Body of pancreas (tissue), 4 donors: ENCODE measurements at regions not wholly inside any gene's neighbourhood (a gene's known extent, or its start where the extent isn't known, plus 50 kb on each side); places are given as distances from the start of the nearest gene placed in this dataset.

ENCODE experiments used
- ATAC-seq: fragments of 150-250 bp; one replicate; pipeline ENCODE4 v1.9.1; 2016
- DNase-seq, 4 donors: peaks; one replicate each; pipeline ENCODE4 v3.0.0-alpha.2; 2019
- H3K27ac ChIP-seq, 4 donors: fragments of 200-600 bp; sonication (generic); 1 replicate in 3 of 4; 2 replicates in 1 of 4; pipeline versions ENCODE4 v1.5.1 to v1.6.1; 2016 to 2019; ENCODE audit warnings: mild to moderate bottlenecking in 1 of 4, mixed read lengths in 1 of 4, moderate library complexity in 1 of 4
- H3K27me3 ChIP-seq, 2 donors: fragments of 200-600 bp; sonication (generic); one replicate each; pipeline ENCODE4 v1.6.0; 2016; ENCODE audit warnings: mild to moderate bottlenecking in 1 of 2
- H3K36me3 ChIP-seq, 2 donors: fragments of 200-600 bp; sonication (generic); replicated peaks in 1 of 2; 2 replicates each; pipeline ENCODE4 v1.5.1; 2016; ENCODE audit warnings: low read depth in 2 of 2; ENCODE audit not compliant: insufficient read depth in 1 of 2
- H3K4me1 ChIP-seq: fragments of 200-600 bp; sonication (generic); one replicate; pipeline ENCODE4 v1.6.0; 2016
- H3K4me3 ChIP-seq, 2 donors: fragments of 200-600 bp; sonication (generic); 1 replicate in 1 of 2; 2 replicates in 1 of 2; pipeline ENCODE4 v1.5.1; 2016 to 2019
- H3K9me3 ChIP-seq, 3 donors: fragments of 200-600 bp; sonication (generic); 1 replicate in 2 of 3; 2 replicates in 1 of 3; pipeline ENCODE4 v1.5.1; 2016
- POLR2A ChIP-seq, 3 donors: fragments of 450-650 bp; IDR thresholded peaks; one replicate each; pipeline ENCODE4 v1.6.1; 2016; ENCODE audit warnings: antibody characterized with exemption in 3 of 3, mild to moderate bottlenecking in 2 of 3
- WGBS, 2 donors: methylation state at CpG; one replicate each; pipeline ENCODE4 v1.1.5; 2017; 5-methylcytosine and 5-hydroxymethylcytosine counted together
- intact Hi-C: fragments of 100-400 bp; cut with DNase I; formaldehyde crosslinking; loops from one replicate; pipeline ENCODE4 v1.15.1; 2023
- TF ChIP-seq, protein P1 (sequence below), 7 experiments: fragments of 450-650 bp in 4 of 7; fragments of 200-600 bp in 3 of 7; sonication (generic) in 3 of 7; IDR thresholded peaks; one replicate each; pipeline ENCODE4 v1.5.1; 2016 to 2019; ENCODE audit warnings: antibody characterized with exemption in 7 of 7

DNA sequence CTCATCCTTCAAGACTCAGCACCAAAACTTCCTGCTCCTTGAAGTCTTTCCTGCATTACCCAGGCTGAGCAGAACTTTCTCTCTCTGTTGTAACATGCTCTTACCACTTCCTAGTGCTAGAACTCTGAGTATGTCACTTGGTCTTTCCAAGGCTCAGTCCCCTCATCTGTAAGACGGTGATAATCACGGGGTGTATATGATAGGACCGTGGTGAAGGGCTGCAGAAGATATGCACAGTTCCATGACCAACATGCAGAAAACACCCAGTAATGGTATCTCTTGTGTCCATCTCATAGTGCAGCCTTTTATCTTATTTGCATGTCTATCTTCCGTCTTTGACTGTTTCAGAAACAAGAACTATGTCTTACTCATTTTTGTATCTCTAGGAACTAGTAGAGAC, 154.5 kb downstream of the ZNF621 start:
- Histone ChIP-seq H3K27ac (no peak overlapping the region), H3K27me3 (no peaks in the 10 kb centered on the region), H3K4me1 (no peaks in the 10 kb centered on the region), H3K9me3 (no peaks in the 10 kb centered on the region), H3K36me3 (no peaks in the 10 kb centered on the region), H3K4me3 (no peak overlapping the region)
- intact Hi-C loops, result no loop called here
- WGBS, 2 donors, result 70 to 86% methylated on average over 4 of the region's 4 CpGs
- DNase-seq (no peak), ATAC-seq (no peak)
- no peak for TF ChIP-seq POLR2A (IDR thresholded peaks at IDR 0.05)
- TF ChIP-seq, protein P1, sequence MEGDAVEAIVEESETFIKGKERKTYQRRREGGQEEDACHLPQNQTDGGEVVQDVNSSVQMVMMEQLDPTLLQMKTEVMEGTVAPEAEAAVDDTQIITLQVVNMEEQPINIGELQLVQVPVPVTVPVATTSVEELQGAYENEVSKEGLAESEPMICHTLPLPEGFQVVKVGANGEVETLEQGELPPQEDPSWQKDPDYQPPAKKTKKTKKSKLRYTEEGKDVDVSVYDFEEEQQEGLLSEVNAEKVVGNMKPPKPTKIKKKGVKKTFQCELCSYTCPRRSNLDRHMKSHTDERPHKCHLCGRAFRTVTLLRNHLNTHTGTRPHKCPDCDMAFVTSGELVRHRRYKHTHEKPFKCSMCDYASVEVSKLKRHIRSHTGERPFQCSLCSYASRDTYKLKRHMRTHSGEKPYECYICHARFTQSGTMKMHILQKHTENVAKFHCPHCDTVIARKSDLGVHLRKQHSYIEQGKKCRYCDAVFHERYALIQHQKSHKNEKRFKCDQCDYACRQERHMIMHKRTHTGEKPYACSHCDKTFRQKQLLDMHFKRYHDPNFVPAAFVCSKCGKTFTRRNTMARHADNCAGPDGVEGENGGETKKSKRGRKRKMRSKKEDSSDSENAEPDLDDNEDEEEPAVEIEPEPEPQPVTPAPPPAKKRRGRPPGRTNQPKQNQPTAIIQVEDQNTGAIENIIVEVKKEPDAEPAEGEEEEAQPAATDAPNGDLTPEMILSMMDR (IDR thresholded peaks at IDR 0.05), result no peak

GRCh38 chr3:40680685-40681657, 156.2 kb downstream of the ZNF621 start:
- Histone ChIP-seq H3K9me3 (no peaks in the 10 kb centered on the region), H3K36me3 (no peaks in the 10 kb centered on the region), H3K4me3 (no peak overlapping the region), H3K27me3 (no peaks in the 10 kb centered on the region), H3K27ac (no peak overlapping the region), H3K4me1 (no peaks in the 10 kb centered on the region)
- intact Hi-C loops, result no loop called here
- WGBS, 2 donors, result 61 to 67% methylated on average over 3 of the region's 3 CpGs
- no peak for ATAC-seq
- no peak for DNase-seq
- TF ChIP-seq, protein P1 (IDR thresholded peaks at IDR 0.05), result no peak
- no peak for TF ChIP-seq POLR2A (IDR thresholded peaks at IDR 0.05)

DNA sequence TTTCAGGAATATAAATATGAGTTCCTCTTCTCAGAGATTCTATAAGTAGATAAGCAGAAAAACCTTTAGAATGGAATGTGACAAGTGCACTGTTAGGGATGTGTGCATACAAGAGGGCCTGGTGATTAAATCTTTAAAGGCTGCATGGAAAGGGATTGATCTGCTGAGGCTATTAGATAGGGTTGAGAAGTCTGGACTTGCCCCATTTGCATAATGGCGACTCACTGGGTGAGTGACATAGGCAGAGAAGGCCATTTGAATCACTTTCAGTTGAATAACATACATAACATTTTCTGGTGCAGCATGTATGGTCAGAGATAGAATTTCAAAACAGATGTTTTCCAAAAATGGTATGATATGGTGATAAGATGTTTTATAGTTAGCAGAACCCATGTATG, 156.9 kb downstream of the ZNF621 start:
- no peaks in the 10 kb centered on the region for H3K36me3 ChIP-seq
- TF ChIP-seq POLR2A (IDR thresholded peaks at IDR 0.05), result no peak
- TF ChIP-seq, protein P1 (IDR thresholded peaks at IDR 0.05), result no peak
- intact Hi-C loops, result no loop called here
- DNase-seq (no peak), ATAC-seq (no peak)
- no peaks in the 10 kb centered on the region for H3K4me1 ChIP-seq
- WGBS, 2 donors, result 59 to 90% methylated on average over 1 of the region's 1 CpG
- no peaks in the 10 kb centered on the region for H3K9me3 ChIP-seq
- no peak overlapping the region for H3K27ac ChIP-seq
- no peaks in the 10 kb centered on the region for H3K27me3 ChIP-seq
- H3K4me3 ChIP-seq, result no peak overlapping the region

DNA sequence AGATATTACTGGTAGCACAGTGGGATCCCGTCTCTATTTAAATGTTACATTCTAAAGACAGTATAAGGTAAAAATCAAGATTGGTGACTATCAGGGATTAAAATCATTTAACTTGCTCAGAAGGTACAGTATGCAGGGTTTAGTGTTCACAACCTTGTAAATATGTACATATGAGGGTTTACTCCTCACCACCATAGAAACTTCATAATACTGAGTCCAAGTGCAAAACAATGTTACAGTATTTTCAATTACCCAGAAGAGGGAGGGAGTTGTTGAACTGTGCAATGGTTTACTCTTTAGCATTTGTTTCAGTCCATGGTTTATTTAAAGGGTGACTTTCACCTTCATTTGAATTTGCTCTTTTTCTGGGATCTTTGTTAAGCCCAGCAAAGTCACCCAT, 165.1 kb downstream of the ZNF621 start:
- ATAC-seq (no peak), DNase-seq (no peak)
- TF ChIP-seq, protein P1 (IDR thresholded peaks at IDR 0.05), result no peak
- no peaks in the 10 kb centered on the region for H3K9me3 ChIP-seq
- intact Hi-C loops, result no loop called here
- H3K27me3 ChIP-seq, result no peaks in the 10 kb centered on the region
- H3K36me3 ChIP-seq, result no peaks in the 10 kb centered on the region
- no peak overlapping the region for H3K4me3 ChIP-seq
- 75 to 100% methylated on average over 1 of the region's 1 CpG for WGBS, 2 donors
- H3K4me1 ChIP-seq, result peaks cover 15% of the 10 kb centered on the region
- no peak overlapping the region for H3K27ac ChIP-seq
